GM21576 (cell line): ENCODE measurements at regions not wholly inside any gene's neighbourhood (a gene's known extent, or its start where the extent isn't known, plus 50 kb on each side); places are given as distances from the start of the nearest gene placed in this dataset.
A peak's percentile ranks its signal among the peaks of the same experiment; 100 is the strongest.
"Not testable (repeated sequence)": the region's sequence is repeated elsewhere in the genome, so short reads cannot be mapped to it uniquely, and the experiment has no call there.

Source experiments
- ATAC-seq: cut with Tn5 transposase; IDR thresholded peaks from one replicate; pipeline ENCODE4 v1.9.1; 2021; ENCODE audit warnings: mild to moderate bottlenecking, moderate library complexity; ENCODE audit not compliant: unreplicated experiment

DNA sequence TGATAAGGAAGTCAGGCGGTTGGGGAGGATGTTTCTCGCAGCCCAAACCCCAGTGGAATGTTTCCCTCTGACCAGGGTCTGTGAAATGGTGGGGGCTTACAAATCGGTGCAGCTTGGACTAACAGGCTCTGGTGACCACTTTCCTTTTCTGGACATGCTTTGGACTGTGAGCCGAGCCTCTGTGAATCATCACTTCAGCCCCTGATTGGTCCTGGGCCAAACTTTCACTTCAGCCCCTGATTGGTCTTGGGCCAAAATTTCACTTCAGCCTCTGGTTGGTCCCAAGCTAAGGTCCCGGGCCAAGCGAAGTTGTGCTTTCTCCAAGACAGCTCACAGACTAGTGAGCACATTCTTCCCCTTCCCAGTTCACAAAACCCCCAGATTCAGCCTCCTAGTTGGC, 223.7 kb upstream of the ANKRD20A1 start:
- ATAC-seq: not testable (repeated sequence)

DNA sequence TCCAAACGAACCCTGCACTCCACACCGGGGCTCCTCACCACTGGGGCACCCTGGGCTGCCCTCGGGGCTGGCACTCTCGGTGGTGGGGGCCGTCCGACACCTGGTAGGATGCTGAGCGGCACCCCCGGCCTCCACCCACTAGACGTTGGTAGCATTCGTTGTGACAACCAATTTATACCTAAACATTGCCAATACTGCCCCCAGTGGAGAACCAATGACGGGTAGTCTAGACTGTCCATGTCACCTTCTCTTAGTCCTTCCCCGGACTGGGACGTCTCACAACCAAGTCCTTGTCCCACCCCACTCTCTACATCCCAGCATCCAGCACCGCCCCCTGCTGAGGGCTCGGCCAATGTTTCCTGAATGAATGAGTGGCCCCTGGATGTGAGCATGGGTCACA, 246.8 kb upstream of the ANKRD20A1 start:
- ATAC-seq: not testable (repeated sequence)

DNA sequence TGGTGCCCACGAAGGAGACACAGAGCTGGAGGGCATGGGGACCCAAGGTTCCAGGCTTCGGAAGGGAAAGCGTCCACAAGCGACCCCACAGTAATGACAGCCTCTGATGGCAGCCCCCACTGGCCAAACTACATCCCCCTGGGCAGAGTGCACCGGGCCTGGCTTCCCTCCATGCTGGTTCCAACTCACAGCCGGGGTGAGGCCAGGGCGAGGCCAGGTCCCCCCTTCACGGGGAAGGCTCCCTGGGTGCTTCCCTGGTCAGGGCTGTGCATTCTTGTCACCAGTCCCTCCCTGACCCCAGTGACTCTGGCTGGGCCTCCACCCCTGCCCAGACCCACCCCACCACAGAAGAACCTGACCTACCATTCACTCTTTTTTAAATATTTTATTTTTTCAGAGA, 248.9 kb upstream of the ANKRD20A1 start:
- ATAC-seq: not testable (repeated sequence)

DNA sequence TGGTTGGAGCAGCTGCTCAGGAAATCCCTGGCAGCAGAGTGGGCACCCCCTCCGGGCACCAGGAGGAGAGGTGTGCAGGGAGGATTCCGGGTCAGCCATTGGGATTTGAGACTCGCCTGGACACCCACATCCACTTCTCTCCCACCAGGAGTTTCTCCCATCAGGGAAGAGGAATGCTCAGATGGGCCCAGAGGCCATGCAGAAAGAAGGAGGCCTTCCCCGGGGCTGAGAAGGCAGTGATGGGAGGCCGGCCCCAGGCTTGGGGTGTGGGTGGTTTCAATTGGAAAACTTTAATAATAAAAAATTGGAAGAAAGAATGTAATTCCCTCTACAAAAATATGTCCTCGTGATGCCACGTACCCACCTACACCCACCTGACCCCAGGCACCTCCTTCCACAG, 249.3 kb upstream of the ANKRD20A1 start:
- ATAC-seq: not testable (repeated sequence)

DNA sequence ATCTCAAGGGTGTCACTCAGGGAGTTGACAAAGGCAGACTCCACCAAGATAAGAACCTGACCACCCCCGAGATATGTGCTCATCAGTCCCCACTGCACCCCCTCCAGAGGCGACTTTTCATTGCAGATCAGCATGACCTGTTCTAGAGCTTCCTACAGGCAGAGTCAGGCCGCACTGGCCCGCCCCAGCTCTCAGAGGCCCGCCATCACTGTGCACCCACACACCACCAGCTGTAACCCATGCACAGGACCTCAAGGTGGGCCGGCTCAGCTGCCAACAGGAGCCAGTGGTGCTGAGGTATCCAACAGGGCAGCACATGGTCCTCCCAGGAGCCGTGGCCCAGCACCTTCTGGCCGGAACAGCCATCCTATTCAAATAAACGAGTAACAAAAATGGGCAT, 253.6 kb upstream of the ANKRD20A1 start:
- not testable (repeated sequence) for ATAC-seq

DNA sequence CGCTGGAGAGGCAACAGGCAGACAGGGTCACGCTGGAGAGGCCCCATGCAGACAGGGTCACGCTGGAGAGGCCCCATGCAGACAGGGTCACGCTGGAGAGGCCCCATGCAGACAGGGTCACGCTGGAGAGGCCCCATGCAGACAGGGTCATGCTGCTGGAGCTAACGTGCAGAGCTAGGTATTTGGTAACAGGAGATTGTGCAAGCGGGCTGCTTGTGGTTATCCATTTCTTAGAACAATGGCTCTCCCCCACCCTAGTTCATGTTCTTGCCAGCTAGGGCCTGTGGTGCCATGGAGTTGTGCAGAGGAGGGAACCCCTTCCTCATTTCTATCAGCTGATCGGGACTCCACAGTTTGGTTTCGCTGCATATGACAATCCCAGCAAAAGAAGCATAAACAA, 255.1 kb upstream of the ANKRD20A1 start:
- not testable (repeated sequence) for ATAC-seq

DNA sequence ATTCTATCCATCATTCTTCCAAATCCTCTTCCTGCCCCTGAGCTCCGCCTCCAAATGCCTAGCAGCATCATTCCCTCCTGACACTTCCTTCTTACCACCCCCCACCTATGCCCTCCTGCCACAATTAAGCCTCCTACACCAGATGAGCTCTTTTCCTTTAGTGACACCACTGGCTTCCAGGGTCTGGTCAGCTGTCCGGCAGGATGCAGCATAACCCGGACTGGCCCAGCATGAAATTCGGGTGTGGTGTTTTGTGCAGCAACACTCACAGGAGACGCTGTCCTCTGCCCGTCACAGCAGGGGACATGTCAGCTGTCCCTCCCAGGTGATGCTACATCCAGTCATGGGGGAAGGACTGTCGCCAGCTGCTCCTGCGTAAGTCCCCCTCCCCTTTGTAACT, 266.3 kb upstream of the ANKRD20A1 start:
- not testable (repeated sequence) for ATAC-seq

DNA sequence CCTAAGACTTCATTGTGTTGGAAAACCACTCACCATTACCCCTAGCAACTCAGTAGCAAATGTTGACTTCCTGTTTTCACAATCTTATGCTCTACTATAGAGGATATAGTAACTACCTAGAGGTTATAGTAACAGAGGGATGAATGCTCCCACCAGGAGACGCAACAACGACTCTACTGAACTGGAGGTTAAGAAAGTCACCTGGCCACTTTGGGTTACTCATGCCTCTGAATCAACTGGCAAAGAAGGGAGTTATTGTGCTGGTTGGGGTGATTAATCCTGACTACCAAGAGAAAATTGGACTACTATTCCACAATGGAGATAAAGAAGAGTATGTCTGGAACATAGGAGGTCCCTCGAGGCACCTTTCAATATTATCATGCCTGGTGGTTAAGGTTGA, 302.9 kb upstream of the ANKRD20A1 start:
- not testable (repeated sequence) for ATAC-seq

DNA sequence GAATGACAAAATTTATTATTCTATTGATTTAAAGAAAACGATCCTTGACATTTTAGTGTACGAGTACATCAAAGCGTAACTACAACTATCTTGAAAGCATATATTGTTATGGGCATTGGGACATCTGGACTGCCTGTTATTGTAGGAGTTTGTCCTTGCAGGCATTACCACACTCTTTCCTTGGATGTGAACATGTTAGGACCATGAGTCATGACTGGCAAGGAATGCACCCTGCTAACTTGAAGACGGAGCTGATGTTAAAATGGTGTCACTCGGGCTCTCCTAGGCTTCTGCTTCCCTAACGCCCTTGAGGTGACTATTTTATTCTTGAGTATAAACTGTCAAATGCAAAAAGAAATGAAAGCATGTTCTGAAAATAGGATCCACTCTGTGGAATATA, 308.7 kb upstream of the ANKRD20A1 start:
- not testable (repeated sequence) for ATAC-seq

DNA sequence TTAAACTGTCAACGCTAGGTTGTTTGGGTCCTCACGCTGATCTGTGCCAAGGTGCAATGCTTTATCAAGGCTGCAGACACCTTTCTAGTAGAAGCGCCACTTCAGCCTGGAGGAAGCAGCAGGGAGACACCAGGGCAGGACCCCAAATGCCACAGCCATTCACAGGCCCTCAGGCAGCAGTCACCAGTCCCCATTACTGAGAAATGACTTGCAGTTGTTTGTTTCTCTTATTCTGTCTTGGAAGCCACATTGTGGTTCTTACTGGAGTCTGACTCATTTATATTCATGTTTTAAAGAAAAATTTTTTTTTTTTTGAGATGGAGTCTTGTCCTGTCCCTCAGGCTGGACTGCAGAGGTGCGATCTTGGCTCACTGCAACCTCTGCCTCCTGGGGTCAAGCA, 328.9 kb upstream of the ANKRD20A1 start:
- ATAC-seq: not testable (repeated sequence)

DNA sequence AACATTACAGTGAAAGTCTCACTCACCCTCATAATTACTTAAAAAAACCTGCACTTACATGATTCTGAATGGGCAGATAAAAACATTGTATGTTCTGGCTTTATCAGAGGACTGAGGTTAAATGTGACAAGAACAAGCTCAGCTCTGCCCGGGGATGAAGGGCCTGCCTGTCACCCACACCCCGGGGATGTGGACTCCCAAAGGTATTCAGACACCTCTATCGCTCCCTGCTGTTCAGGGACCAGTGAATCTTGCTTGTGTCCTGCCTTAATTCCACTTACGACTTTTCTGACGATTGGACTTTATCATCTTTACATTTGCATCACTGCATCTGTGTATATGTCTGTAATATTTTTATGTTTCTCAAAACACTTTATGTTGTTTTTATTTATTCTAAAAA, 341.8 kb upstream of the ANKRD20A1 start:
- ATAC-seq: not testable (repeated sequence)

DNA sequence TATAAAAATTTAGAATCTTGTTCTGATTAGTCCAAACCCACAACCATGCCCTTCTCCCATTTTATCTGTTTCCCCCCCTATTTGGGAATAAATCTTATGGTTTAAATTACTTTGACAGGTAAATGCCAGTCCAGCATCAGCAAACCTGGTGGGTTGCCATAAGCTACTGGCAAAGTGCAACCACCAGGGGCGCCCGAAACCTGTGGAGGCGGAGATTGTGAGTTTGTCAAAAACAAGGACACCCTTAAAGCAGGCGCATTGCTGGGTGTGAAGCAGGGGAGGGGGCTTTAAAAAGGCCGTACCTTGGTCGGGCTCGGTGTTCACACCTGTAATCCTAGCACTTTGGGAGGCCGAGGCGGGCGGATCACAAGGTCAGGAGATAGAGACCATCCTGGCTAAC, 344.1 kb upstream of the ANKRD20A1 start:
- ATAC-seq: not testable (repeated sequence)

DNA sequence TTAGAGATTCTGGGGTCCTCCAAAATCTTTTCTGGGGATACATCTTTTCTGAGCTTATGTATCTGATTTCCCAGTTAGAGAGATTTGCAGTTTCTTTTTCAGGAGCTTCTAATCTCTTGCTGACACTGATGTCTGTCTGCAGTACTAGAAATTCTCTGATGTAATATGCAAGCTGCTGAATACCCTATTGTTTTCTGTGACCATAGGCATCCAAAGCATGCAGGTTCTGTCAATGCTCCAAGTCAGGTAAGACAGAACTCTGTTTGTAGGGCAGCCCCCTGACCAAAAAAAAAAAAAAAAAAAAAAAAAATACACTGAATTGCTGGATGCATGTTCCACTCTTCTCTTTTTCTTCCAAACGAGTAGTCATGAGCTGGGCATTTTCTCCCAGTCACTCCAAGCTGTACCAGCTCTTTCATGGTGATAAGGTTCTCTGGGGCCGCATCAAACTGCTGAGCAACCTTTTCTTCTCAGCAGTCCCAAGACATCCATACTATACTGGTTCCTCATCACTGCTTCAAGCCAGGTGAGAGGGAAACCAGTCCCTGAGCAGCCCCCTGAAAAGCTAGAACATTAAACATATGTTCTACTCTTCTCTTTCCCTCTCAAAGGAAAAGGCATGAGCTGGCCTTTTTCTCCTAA, 354.9 kb upstream of the ANKRD20A1 start:
- ATAC-seq: not testable (repeated sequence)

DNA sequence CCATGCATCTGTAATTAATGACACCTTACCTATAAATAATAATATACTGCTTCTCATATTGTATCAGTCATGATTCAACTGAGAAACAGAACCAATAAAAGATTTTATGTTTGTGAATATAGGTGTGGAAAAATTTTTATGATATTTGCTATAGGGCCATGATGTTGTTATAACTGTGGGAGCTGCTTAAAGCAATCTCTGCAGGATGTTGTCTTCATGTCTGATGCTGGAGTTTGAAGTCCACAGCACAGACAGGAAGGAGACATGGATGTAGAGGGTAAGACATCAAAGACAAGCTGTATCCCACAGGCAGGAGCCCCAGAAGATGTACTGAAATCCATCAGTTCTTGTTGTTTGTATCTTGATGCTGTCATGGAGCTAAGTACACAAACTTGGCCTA, 366.7 kb upstream of the ANKRD20A1 start:
- ATAC-seq: not testable (repeated sequence)

DNA sequence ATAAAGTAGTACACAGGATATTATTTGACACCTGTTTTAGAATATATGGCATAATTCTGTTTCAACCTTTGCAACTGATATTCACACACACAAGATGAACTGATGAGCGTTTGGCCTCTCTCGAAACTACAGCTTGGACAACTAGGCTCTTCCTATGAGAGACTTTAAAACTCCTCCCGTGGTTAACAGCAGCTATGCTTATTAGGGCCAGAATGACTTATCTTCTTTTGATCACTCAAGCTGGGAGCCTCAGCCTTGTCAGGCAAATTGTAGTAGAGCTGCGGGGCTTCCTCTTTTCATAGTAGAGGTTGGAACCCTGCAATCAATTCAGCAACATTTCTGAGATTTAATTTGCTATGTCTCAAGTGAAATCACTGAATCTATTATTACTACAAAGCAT, 381.3 kb upstream of the ANKRD20A1 start:
- not testable (repeated sequence) for ATAC-seq

DNA sequence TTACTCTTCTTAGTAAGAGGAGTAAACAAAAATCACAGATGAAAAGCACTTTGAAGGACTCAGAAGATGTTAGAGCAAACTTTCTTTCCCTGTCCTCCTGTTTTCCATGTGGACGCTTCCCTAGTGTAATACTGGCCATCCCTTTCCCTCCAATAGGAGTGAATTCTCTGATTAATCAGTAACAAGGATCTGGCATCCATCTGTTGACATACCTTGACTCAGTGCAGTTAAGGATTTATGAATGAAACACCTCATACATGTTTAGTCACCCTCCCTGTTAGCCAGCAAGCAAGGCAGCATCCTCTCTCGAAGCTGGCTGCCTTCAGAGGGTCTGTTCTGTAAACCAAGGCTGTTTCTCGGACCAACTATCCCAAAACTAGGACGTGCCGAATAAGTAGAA, 388.0 kb upstream of the ANKRD20A1 start:
- not testable (repeated sequence) for ATAC-seq

DNA sequence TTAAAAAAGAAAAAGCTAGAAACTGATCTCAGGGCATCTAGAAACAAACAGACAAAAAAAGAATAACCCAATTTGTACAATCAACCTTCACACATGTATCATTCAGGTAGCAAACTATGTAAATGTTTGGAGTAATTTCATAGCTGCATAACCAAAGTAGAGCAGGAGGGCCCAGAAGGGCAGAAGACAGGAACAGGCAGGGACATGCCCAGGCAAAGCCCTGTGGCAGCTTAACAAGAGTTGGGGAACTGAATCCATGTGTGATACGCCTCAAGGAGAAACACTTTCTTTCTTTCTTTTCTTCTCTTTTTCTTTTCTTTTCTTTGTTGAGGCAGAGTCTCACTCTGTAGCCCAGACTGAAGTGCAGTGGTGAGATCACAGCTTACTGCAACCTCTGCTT, 390.4 kb upstream of the ANKRD20A1 start:
- ATAC-seq: peak; percentile 51

DNA sequence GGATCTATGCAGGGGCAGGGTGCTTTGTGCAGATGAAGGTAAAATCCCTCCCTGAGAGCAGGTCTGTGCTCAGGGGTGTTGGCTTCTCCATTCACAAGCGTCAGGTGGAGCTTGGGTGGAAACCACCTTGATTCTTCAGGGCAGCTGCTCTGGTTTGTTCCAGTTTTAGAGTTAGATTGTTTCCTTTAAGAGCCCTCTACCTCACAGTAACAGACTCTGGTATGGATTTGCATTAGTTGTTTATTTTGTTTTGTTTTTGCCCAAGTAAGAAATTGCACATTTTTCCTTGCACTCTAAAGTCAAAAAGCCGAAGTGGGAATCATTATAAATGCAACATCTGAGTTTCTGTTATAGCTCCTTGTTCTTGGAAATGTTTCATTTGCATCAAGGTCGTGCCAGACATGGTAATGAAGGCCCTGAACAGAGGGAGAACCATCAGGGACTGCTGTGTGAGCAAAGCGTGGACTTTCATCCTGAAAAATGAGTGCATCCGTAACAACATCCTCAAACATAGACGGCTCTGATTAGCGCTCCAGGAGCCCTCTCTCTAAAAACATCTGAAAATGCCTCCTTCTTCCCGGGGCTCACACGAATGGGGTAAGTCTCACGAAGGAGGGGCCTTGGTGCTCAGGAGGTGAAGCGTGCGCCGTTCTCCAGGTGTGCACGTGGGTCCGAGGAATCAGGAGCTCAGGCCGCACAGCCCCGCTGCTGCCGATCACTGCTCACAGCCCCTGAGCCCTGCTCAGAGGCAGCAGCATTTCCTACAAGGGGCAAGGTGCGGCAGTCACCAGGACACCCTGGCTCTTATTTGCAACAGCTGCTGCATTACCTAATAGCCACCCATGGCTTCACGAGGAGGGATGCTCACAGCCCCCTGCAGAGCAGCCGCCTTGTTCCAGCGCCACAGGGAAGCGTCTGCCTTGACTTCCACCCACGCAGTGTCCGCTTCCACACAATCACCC, 396.7 kb upstream of the ANKRD20A1 start:
- not testable (repeated sequence) for ATAC-seq

DNA sequence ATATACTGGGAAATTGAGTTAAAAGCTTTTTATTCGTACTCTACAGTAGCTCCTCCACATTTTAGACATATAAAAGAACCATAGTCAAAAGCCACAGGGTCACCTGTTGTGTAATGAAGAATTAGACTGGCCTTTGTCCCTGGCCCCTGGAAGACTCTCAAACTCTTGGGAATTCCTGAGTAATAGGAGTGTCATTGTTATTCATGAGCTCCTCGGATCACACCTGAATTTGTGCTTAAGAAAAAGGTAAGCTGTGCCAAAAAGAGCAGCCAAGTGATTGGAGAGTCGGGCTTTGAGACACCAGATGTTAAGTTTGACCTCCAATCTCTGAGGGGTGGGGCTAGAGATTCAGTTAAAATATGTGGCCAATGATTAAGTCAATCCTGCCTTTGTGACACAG, 405.8 kb upstream of the ANKRD20A1 start:
- ATAC-seq: not testable (repeated sequence)

DNA sequence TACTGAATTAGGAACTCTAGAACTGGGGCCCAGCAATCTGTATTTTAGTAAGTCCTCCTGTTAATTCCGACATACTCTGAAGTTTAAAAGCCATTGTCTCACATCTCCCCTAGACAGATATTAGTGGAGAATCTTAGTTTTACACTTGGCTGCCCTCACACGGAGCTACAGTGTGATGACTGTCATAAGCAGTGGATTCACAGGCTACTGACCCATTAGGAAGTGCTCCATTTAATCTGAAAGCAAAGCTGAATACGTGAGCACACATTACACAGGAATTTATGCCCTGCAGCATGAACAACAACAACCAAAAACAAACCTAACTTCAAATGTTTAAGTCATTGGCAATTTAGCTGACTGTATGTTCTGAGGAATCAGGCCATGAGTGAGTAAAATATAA, 416.4 kb upstream of the ANKRD20A1 start:
- not testable (repeated sequence) for ATAC-seq

DNA sequence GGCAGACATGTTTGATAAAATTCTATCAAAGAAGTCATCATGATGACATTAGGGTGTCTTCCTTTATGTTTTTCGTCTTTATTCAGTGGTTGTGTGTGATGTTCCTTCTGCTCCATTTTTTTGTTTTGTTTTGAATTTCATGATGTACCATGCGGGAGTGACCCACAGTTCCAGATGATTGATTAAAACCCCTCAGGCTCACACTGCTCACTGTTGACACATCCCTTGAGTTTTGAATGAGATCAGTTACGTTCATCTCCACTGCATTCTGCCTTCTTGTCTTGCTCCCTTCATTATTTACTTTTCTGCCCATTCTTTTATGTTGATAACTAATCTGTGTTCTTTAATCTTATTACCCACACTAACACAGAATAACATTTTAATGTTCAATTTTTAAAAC, 421.7 kb upstream of the ANKRD20A1 start:
- ATAC-seq: not testable (repeated sequence)

DNA sequence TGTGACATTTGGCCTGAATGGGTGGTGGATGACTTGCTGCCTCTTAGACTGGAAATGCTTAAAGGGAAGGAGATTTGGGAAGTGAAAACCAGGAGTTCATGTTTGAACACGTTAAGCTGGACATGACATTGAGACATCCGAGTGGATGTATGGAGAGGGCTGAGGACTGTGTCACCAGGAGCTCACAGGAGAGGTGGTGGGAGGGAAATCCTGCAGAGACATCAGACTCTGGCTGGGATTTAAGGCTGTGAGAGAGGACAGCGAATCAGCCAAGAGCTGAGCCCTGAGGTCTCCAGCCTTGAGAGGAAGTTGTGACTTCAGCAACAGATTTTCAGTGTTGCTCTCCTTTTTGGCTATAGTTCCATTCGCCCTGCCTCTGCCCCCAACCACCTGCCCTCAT, 432.5 kb upstream of the SPATA31A3 start:
- not testable (repeated sequence) for ATAC-seq
